HepG2 (cell line): ENCODE measurements at regions not wholly inside any gene's neighbourhood (a gene's known extent, or its start where the extent isn't known, plus 50 kb on each side); places are given as distances from the start of the nearest gene placed in this dataset.

Source experiments
- ATAC-seq: fragments of 200-7000 bp; cut with Tn5 transposase; 3 replicates; pipeline ENCODE4 v1.9.1; 2020; ENCODE audit warnings: mild to moderate bottlenecking, moderate library complexity
- BruUV-seq: library from RNA; stranded (reverse); fragments of 400-500 nt; replicated peaks from 2 replicates; lab custom pipeline; 2021; lab: Mats Ljungman, UMichigan
- CTCF ChIA-PET: fragments of 300-600 bp; formaldehyde crosslinking; extraction: SDS; loops from one replicate; lab custom pipeline; 2021; ENCODE audit warnings: low total read pairs, inconsistent platforms, low intra/inter-chr PET ratio; lab: Yijun Ruan, JAX
- POLR2A ChIA-PET: fragments of 350-600 bp; sonication (Branson Sonifier 250); formaldehyde crosslinking; loops from one replicate; lab custom pipeline; 2020; ENCODE audit warnings: antibody characterized with exemption, inconsistent platforms; lab: Yijun Ruan, JAX
- DNase-seq: peaks from one replicate; pipeline ENCODE4 v3.0.0-alpha.2; 2015; ENCODE audit warnings: low spot score
- FAIRE-seq: peaks from 3 replicates; lab custom pipeline; 2011; peaks lifted over from hg19 to GRCh38; lab: Jason Lieb, UNC
- H2AFZ ChIP-seq: one replicate; pipeline ENCODE4 v1.6.1; 2011; ENCODE audit warnings: low read length, inconsistent platforms
- H3K27ac ChIP-seq: fragments of 300-600 bp; 3 replicates; pipeline ENCODE4 v1.8.0; 2011; ENCODE audit warnings: mixed run types, mild to moderate bottlenecking, mixed read lengths, low read length, inconsistent platforms; ENCODE audit not compliant: insufficient read depth; ENCODE audit errors: extremely low read length
- H3K27me3 ChIP-seq, 2 experiments: fragments of 200-600 bp in 1 of 2; 2 replicates in 1 of 2; 3 replicates in 1 of 2; pipeline versions ENCODE4 v1.6.0 to v1.8.0; 2011; ENCODE audit warnings: low read length in 2 of 2, mild to moderate bottlenecking in 2 of 2, moderate library complexity in 2 of 2, inconsistent platforms in 1 of 2; ENCODE audit not compliant: insufficient read depth in 2 of 2, control insufficient read depth in 1 of 2
- H3K36me3 ChIP-seq, 2 experiments: fragments of 200-600 bp in 1 of 2; replicated peaks in 1 of 2; 2 replicates in 1 of 2; 3 replicates in 1 of 2; pipeline versions ENCODE4 v1.5.1 to v1.8.0; 2011; ENCODE audit warnings: low read length in 2 of 2, inconsistent platforms in 1 of 2; ENCODE audit not compliant: insufficient read depth in 2 of 2, control insufficient read depth in 1 of 2
- H3K4me1 ChIP-seq: 2 replicates; pipeline ENCODE4 v1.5.1; 2012; ENCODE audit warnings: low read length, inconsistent platforms; ENCODE audit not compliant: insufficient read depth
- H3K4me2 ChIP-seq: 2 replicates; pipeline ENCODE4 v1.6.0; 2011; ENCODE audit warnings: low read depth, low read length, inconsistent platforms
- H3K4me3 ChIP-seq, 3 experiments: fragments of 200-600 bp in 1 of 3; sonication (generic), shearing (Covaris generic) in 1 of 3; replicated peaks in 1 of 3; 2 replicates each; pipeline ENCODE4 v1.5.1; 2011 to 2016; ENCODE audit warnings: low read length in 3 of 3, inconsistent platforms in 2 of 3, low read depth in 2 of 3, mild to moderate bottlenecking in 2 of 3, control low read depth in 1 of 3, mixed read lengths in 1 of 3; ENCODE audit not compliant: insufficient read depth in 1 of 3
- H3K79me2 ChIP-seq: one replicate; pipeline ENCODE4 v1.6.1; 2011; ENCODE audit warnings: low read length, inconsistent platforms; ENCODE audit not compliant: insufficient read depth
- H3K9ac ChIP-seq: 2 replicates; pipeline ENCODE4 v1.6.0; 2011; ENCODE audit warnings: mild to moderate bottlenecking, low read depth, low read length, inconsistent platforms; ENCODE audit not compliant: insufficient read depth
- H3K9me3 ChIP-seq: 2 replicates; pipeline ENCODE4 v1.5.1; 2012; ENCODE audit warnings: mild to moderate bottlenecking, low read length
- H4K20me1 ChIP-seq: 2 replicates; pipeline ENCODE4 v1.6.0; 2011; ENCODE audit warnings: inconsistent platforms, mild to moderate bottlenecking, low read length, moderate library complexity; ENCODE audit not compliant: insufficient read depth
- BATF2 ChIP-seq: sonication (generic); formaldehyde crosslinking; IDR thresholded peaks from 2 replicates; pipeline ENCODE4 v1.8.0; 2022; ENCODE audit warnings: mild to moderate bottlenecking, missing genetic modification reagents, moderate library complexity
- HNRNPLL ChIP-seq: fragments of 200-400 bp; formaldehyde crosslinking; IDR thresholded peaks from 2 replicates; pipeline ENCODE4 v1.6.1; 2017; ENCODE audit warnings: mild to moderate bottlenecking, low read depth, low read length; ENCODE audit not compliant: poor library complexity, severe bottlenecking
- MLLT10 ChIP-seq: sonication (generic); formaldehyde crosslinking; IDR thresholded peaks from 2 replicates; pipeline ENCODE4 v1.4.0; 2020; ENCODE audit warnings: missing genetic modification reagents
- SKI ChIP-seq: fragments of 450-650 bp; IDR thresholded peaks from one replicate; pipeline ENCODE4 v1.6.1; 2018; ENCODE audit warnings: mild to moderate bottlenecking; ENCODE audit not compliant: partially characterized antibody
- SNAPC5 ChIP-seq: sonication (generic); formaldehyde crosslinking; IDR thresholded peaks from 2 replicates; pipeline ENCODE4 v1.8.1; 2023; ENCODE audit warnings: mild to moderate bottlenecking, missing genetic modification reagents, borderline replicate concordance
- TFE3 ChIP-seq: IDR thresholded peaks from 2 replicates; pipeline ENCODE4 v1.6.1; 2016
- ZFY ChIP-seq: sonication (generic); formaldehyde crosslinking; IDR thresholded peaks from 2 replicates; pipeline ENCODE4 v1.4.0; 2020; ENCODE audit warnings: missing genetic modification reagents
- ZNF143 ChIP-seq: sonication (generic); formaldehyde crosslinking; IDR thresholded peaks from 2 replicates; pipeline ENCODE4 v1.4.0; 2020; ENCODE audit warnings: missing genetic modification reagents
- ZNF496 ChIP-seq: sonication (generic); formaldehyde crosslinking; IDR thresholded peaks from 2 replicates; pipeline ENCODE4 v1.8.1; 2023; ENCODE audit warnings: mild to moderate bottlenecking, moderate library complexity, missing genetic modification reagents; ENCODE audit not compliant: insufficient replicate concordance
- in situ Hi-C: cut with HindIII; loops from 2 replicates; pipeline ENCODE4 v1.10.0; 2017; ENCODE audit warnings: low pct_unique_long_range_greater_than_20kb; ENCODE audit not compliant: extremely low pct_ligation_motif_present
- intact Hi-C: fragments of 100-400 bp; cut with micrococcal nuclease; formaldehyde crosslinking; loops from one replicate; pipeline ENCODE4 v1.10.0; 2022; ENCODE audit not compliant: unreplicated experiment

- in situ Hi-C loops (no loop called here), intact Hi-C loops (no loop called here)
- FAIRE-seq (no peak), ATAC-seq (no peak), DNase-seq (no peak)
- H3K36me3 ChIP-seq, result no peaks in the 10 kb centered on the region
- no peaks in the 10 kb centered on the region for H4K20me1 ChIP-seq
- no peak overlapping the region for H3K27ac ChIP-seq
- no peaks in the 10 kb centered on the region for H3K4me1 ChIP-seq
- no peak overlapping the region for H3K4me3 ChIP-seq
- BruUV-seq, result no TSS peak
- no peak overlapping the region for H3K4me2 ChIP-seq
- H3K79me2 ChIP-seq, result no peaks in the 10 kb centered on the region
- H3K9me3 ChIP-seq, result no peaks in the 10 kb centered on the region
- TF ChIP-seq SNAPC5 (no peak), SKI (no peak), ZNF496 (CRISPR knock-in tag) (no peak), ZNF143 (CRISPR knock-in tag) (no peak), MLLT10 (CRISPR knock-in tag) (no peak), HNRNPLL (no peak), BATF2 (CRISPR knock-in tag) (no peak), ZFY (CRISPR knock-in tag) (no peak), TFE3 (CRISPR knock-in tag) (no peak)
- POLR2A ChIA-PET, result no interaction called here
- no peaks in the 10 kb centered on the region for H3K27me3 ChIP-seq
- no peak overlapping the region for H2AFZ ChIP-seq
- no peak overlapping the region for H3K9ac ChIP-seq
- CTCF ChIA-PET, result no interaction called here
Observed at GRCh38 chr5:97250113-97250512, 67.1 kb upstream of the RIOK2 start.
